ENCODE measurements at regions not wholly inside any gene's neighbourhood (a gene's known extent, or its start where the extent isn't known, plus 50 kb on each side); places are given as distances from the start of the nearest gene placed in this dataset.

- Histone ChIP-seq H3K36me3 (no peaks in the 10 kb centered on the region), H3K4me3 (no peak overlapping the region), H3K27ac (no peak overlapping the region), H3K9me3 (no peaks in the 10 kb centered on the region), H3K4me1 (peaks cover 0 to 4% (median 0%) of the 10 kb centered on the region in 3 donors), H3K27me3 (peaks cover 0 to 2% (median 0%) of the 10 kb centered on the region in 4 donors)
- no peak for TF ChIP-seq CTCF (IDR thresholded peaks at IDR 0.05)
- intact Hi-C loops (cut with DNase I), result no loop called here
- DNase-seq (no peak), ATAC-seq (no peak), FAIRE-seq (no peak)
- 23 to 26% methylated on average over 1 of the region's 1 CpG for WGBS, 2 donors
Observed at GRCh38 chr4:130820448-130820847, 1724.5 kb downstream of the C4orf33 start.

GRCh38 chr4:130825284-130825683, 1729.3 kb downstream of the C4orf33 start:
- Histone ChIP-seq H3K27ac (no peak overlapping the region), H3K9me3 (no peaks in the 10 kb centered on the region), H3K27me3 (no peaks in the 10 kb centered on the region), H3K36me3 (no peaks in the 10 kb centered on the region), H3K4me1 (no peaks in the 10 kb centered on the region), H3K4me3 (no peak overlapping the region)
- intact Hi-C loops (cut with DNase I), result no loop called here
- ATAC-seq, result peak in 1 of 4 donors; percentile 58
- no peak for FAIRE-seq
- DNase-seq, result no peak
- TF ChIP-seq CTCF (IDR thresholded peaks at IDR 0.05), result no peak
- WGBS, 2 donors, result 73 to 74% methylated on average over 2 of the region's 2 CpGs

- FAIRE-seq (no peak), ATAC-seq (peak; percentile 80 to 88 (median 88)), DNase-seq (peak; percentile 46 to 93 (median 82))
- Histone ChIP-seq H3K27ac (peak overlapping the region; percentile 23 to 74 (median 71)), H3K27me3 (no peaks in the 10 kb centered on the region), H3K4me1 (peaks cover 0 to 10% (median 5%) of the 10 kb centered on the region in 3 donors), H3K4me3 (peak overlapping the region in 3 of 4 donors; percentile 5 to 34 (median 33)), H3K9me3 (no peaks in the 10 kb centered on the region), H3K36me3 (no peaks in the 10 kb centered on the region)
- TF ChIP-seq CTCF (IDR thresholded peaks at IDR 0.05), result no peak
- intact Hi-C loops (cut with DNase I), result no loop called here
- 6 to 9% methylated on average over 5 of the region's 5 CpGs for WGBS, 2 donors
Observed at GRCh38 chr4:130850019-130850524, 1754.1 kb downstream of the C4orf33 start.

- Histone ChIP-seq H3K9me3 (no peaks in the 10 kb centered on the region), H3K36me3 (no peaks in the 10 kb centered on the region), H3K27ac (peak overlapping the region; percentile 23 to 74 (median 71)), H3K4me3 (peak overlapping the region in 2 of 4 donors; percentile 33 to 34), H3K27me3 (no peaks in the 10 kb centered on the region), H3K4me1 (peaks cover 0 to 10% (median 5%) of the 10 kb centered on the region in 3 donors)
- intact Hi-C loops (cut with DNase I), result no loop called here
- 38 to 42% methylated on average over 2 of the region's 2 CpGs for WGBS, 2 donors
- FAIRE-seq (no peak), DNase-seq (no peak), ATAC-seq (peak in 1 of 4 donors; percentile 8)
- TF ChIP-seq CTCF (IDR thresholded peaks at IDR 0.05), result no peak
Observed at GRCh38 chr4:130851107-130851506, 1755.2 kb downstream of the C4orf33 start.

- FAIRE-seq (no peak), DNase-seq (peak; percentile 49 to 66 (median 58)), ATAC-seq (peak; percentile 36 to 58 (median 45))
- peak overlapping the region in 2 of 4 donors; percentile 33 to 34 for H3K4me3 ChIP-seq
- H3K27me3 ChIP-seq, result no peaks in the 10 kb centered on the region
- H3K4me1 ChIP-seq, result peaks cover 0 to 10% (median 5%) of the 10 kb centered on the region in 3 donors
- no peaks in the 10 kb centered on the region for H3K9me3 ChIP-seq
- no peaks in the 10 kb centered on the region for H3K36me3 ChIP-seq
- H3K27ac ChIP-seq, result peak overlapping the region in 1 of 4 donors; percentile 71
- no peak for TF ChIP-seq CTCF (IDR thresholded peaks at IDR 0.05)
- intact Hi-C loops (cut with DNase I), result no loop called here
- WGBS, 2 donors, result 38 to 44% methylated on average over 3 of the region's 3 CpGs
Observed at GRCh38 chr4:130851932-130852331, 1756.0 kb downstream of the C4orf33 start.

Measured in pancreas (tissue), 10 donors.